GM19463 (cell line): ENCODE measurements at regions not wholly inside any gene's neighbourhood (a gene's known extent, or its start where the extent isn't known, plus 50 kb on each side); places are given as distances from the start of the nearest gene placed in this dataset.

ENCODE experiments used
- ATAC-seq: cut with Tn5 transposase; IDR thresholded peaks from one replicate; pipeline ENCODE4 v1.9.1; 2021; ENCODE audit warnings: mild to moderate bottlenecking, moderate library complexity; ENCODE audit not compliant: unreplicated experiment

- no peak for ATAC-seq
Measured at GRCh38 chr3:117692416-117692995, 982.9 kb downstream of the TUSC7 start.

DNA sequence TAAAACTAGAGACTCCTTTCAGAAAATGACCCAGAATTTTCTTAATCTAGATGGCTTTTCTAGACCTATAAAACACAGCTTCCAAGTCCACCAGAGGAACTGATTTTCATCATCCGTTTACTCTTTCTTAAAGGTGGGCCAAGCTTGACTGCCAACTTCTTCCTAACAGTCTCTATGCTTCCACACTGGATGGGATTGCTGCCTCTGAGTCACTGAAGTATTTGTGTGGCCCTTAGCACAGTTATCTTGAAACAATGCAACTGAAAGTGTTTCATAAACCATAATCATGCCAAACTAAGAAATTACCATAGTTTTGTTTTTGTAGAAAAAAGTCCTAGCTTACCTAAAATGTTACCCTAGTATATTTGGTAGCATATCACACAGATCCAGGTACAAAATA, 985.7 kb downstream of the TUSC7 start:
- no peak for ATAC-seq

- ATAC-seq, result no peak
Measured at GRCh38 chr3:117695871-117696645, 986.5 kb downstream of the TUSC7 start.

- no peak for ATAC-seq
Measured at GRCh38 chr3:117696851-117697407, 987.4 kb downstream of the TUSC7 start.

DNA sequence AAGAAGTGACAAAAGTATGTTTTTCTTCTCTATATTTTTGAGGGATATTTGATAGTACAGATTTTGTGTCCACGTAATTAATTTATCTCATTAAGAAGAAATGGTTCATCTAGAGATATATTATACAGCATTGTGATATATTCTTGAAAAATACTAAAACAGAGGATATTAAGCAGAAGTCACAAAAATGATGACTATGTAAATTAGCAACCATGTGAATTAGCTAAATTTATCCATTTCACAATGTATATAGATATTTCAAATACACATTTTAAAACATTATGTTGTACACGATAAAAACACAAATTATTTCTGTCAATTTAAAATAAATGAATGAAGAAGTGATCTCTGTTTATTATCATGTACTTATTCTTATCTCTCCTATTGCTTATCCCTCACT, 989.5 kb downstream of the TUSC7 start:
- no peak for ATAC-seq

DNA sequence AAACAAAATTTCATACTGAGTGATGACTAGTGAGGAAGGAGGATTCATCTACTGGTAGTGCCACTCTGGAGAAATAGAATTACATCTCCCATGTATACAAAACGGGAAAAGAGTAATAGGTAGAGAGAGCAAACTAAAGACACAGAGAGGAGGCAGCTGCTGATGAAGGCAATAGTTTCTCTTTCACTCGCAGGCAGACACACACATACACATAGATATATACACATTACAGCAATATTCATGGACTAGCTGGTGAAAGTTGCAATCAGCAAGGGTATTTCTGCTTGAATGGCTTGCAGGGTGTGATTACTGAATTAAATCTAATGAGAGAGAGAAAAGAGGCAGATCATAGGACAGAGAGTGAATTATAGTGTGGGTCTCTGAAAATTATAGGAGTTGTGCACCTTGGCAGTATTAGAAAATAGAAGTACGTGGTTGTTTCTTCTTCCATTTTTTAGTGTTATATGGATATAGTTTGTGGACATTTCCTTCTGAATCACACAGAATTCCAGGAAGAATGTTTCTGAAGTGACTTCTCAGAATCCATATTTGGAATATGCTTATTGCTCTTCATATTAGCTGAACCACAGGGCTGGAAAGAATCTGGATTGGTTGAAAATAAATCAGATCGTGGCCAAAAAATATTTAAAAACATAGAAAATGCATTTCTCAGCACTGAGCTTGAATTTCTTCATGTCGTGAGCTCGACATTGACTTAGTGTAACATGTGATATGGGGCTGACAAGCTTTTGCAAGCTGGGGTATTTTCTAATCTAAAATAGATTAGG, 991.2 kb downstream of the TUSC7 start:
- ATAC-seq, result no peak

GRCh38 chr3:117705011-117705410, 995.4 kb downstream of the TUSC7 start:
- ATAC-seq, result no peak

DNA sequence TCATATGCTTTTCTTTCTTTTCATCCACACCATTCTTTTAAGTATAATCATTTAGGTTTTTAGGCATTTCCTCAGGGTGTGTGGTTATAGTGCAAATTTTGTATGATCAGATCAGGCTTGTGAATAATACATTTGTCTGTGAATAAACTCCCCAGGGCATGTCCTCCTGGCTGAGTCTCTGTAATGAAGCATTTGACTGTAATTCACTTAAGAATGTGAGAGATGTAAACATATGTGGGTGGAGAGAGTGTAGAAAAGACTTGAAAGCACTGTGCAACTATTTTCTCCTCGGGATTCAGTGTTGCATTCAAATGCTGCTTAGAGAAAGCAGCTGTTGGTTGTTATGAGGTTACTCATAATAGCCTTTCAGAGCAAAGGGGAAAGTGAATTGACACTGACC, 996.5 kb downstream of the TUSC7 start:
- no peak for ATAC-seq

DNA sequence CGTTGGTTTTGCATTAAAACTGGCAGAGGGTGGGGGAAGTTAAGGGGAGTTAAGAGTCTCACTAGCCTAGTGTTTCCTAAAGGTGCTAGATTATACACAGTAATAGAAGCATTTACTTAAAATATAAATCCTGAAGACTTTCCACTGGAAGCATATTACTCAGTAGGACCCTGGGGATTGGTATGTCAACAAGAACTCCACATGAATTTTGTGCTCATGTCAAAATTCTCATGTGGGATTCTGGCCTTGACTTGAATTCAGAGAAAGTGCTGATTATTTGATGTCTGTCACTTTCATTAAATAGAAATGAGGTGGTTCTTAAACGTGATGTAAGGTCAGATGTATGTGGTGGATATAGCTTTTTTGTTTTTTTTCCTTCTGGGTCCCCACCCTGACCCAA, 997.2 kb downstream of the TUSC7 start:
- no peak for ATAC-seq

GRCh38 chr3:117708601-117709000, 999.0 kb downstream of the TUSC7 start:
- no peak for ATAC-seq

DNA sequence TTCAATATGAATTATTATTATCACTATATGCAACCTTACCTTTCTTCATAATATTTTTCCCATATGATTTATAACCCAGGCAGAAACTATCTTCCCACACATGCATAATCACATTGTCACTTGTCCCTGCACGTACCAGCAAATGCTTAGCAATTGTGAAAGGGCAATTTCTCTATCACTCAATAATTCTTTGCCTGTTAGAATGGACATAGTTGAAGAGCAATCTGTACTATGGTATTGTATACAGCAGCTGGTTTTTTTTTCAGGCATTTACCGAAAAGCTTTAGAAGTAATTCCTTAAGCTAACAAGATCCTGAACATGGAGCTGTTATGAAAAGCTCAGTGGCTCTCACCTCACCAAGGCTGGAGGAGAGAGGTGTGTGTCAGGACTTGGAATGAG, 999.5 kb downstream of the TUSC7 start:
- no peak for ATAC-seq

DNA sequence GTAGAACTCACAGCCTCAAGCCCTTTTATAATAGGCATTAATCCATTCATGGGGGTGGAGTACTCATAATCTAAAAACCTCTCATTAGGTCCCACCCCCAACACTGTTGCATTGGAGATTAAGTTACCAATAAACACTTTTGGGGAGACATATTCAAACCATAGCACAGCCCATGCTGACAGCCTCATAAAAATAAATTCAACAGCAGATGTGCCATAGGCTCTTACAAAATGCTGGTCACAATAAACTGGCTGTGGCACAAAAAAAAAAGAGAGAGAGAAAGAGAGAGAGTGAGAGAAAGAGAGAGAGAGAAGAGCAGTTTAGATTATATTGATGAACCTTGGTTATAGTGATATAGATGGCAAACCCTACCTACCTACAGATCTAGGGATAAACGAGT, 1000.9 kb downstream of the TUSC7 start:
- no peak for ATAC-seq

DNA sequence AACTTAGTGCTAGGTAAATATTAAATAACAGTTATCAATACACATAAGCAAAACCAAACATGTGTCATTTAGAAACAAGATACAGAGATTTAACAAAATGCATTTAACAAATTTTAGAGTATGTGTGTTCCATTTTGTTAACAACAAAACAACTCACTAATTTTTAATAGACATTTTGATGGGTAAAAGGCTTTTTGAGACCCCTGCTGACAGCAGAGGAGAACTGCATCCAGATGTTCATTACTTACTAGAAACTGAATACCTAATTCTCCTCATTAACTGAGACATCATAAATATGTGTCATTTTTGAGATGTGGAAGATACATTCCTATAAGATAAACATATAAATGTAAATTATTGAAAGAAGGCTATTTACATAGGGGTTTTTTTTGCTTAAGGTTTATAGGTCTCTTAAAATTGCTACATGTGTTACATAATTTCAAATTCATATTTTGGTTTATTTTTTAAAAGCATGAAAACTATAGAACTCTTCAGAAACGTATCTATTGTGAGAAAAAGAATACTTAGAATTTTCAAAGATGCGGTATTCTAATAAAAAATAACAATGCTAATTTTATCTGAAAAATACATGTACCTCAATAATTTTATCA, 1009.8 kb downstream of the TUSC7 start:
- ATAC-seq, result no peak

GRCh38 chr3:117721866-117722265, 1012.3 kb downstream of the TUSC7 start:
- no peak for ATAC-seq

DNA sequence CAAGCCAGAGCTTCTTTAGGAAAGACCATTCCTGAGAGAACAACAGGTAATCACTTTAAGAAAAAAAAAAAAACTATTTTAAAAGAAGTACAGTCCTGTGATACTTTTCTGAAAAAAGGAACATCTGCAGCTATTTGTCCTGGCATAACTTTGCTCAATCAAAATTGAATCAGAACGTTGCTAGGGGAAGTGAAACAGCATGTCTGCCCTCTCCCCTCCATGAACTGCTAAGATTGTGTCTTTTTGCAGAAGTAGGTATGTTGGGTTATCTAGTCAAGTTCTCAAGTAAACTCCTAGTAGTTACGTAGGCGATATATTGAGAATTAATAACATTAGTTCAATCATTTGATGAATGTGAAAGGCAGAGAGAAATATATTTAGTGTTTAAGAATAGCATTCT, 1013.3 kb downstream of the TUSC7 start:
- ATAC-seq, result peak; percentile 53

- ATAC-seq, result no peak
Measured at GRCh38 chr3:117723825-117724224, 1014.2 kb downstream of the TUSC7 start.

GRCh38 chr3:117725314-117725713, 1015.7 kb downstream of the TUSC7 start:
- ATAC-seq, result no peak

DNA sequence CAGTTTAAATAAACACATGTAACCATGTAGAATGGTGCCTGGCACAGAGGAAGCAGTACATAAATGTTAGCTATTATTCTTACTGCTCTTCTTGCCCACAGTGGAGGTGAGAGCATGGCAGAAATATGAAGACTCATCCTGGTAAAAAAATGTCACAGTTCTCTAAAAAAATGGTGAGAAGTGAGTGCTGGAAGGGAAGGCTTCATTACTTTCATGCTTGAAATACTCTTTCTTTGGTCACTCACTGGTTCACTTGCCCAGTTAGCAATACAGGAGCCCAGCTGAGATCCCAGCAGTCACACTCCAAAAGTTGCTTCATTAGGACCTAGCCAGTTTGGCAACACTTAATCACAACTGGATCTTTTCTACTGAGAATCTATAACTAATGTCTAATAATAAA, 1017.2 kb downstream of the TUSC7 start:
- ATAC-seq, result no peak

DNA sequence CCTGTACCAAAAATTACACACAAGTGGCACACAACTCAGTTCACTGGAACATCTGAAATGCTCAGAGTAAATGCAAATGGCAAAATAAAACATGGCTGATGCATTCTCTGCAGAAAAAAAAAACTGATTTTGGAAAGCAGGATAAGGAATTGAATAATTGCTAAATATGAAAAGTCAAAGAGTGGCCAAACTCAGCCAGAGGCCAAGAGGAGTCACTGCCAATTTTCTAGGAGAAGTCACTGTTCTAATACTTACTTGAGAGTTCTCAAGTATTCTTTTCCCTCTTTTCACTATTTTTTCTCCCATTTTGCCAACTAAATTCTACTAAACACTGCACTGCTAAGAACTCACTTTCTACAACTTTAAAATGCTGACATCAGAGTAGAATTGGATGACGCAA, 1018.6 kb downstream of the TUSC7 start:
- ATAC-seq, result no peak

DNA sequence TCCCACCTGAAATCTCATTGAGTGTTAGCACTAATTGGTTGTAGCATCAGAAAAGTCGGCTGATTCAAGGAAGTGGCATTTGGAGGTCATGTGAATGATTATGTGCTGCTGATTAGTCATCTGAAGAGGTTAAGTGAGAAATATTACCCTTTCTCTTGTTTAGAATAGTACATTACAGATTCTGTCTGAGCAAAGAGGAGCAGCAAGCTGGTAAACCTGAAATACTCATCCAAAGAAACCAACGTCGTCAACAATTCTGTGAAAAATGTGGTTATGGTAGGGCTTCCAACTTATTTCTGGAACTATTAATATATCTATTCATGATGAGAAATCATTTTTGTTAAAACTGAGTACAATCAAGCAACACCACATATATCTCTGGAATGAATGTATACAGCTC, 1024.9 kb downstream of the TUSC7 start:
- ATAC-seq, result no peak

DNA sequence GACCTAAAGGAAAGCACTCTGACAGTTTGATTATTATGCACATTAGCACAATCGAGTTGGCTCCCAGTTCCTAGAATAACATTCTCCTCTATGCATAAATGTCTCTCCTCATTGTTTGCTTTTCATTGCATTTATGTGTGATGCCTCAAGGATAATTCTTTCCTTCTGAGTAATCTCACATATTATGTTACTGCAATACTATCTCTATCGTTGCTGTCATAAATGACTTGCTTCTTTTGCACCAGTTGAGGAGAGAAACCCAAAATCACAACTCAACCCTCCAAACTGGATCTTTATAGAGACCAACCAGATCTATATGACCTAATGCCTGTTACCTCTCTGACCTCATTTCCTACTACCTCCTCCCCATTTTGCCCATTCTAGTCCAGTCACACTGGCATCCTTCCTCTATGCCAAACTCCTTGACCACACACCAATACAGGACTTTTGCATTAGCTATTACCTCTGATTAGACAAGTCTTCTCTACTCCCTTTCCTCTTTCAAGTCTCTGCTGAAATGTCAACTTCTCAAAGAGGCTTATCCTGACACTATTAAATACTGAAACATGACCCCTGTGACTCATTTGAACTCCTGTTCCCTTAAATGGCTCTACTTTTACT, 1026.0 kb downstream of the TUSC7 start:
- ATAC-seq, result no peak
